ENCODE measurements at regions not wholly inside any gene's neighbourhood (a gene's known extent, or its start where the extent isn't known, plus 50 kb on each side); places are given as distances from the start of the nearest gene placed in this dataset.

GRCh38 chr15:39273717-39274411, 307.0 kb upstream of the THBS1 start:
- peak; percentile 52 for DNase-seq (ENCODE audit: low spot score)

GRCh38 chr15:39275066-39275465, 305.8 kb upstream of the THBS1 start:
- no peak for DNase-seq (ENCODE audit: low spot score)

GRCh38 chr15:39279311-39279710, 301.6 kb upstream of the THBS1 start:
- no peak for DNase-seq (ENCODE audit: low spot score)

DNA sequence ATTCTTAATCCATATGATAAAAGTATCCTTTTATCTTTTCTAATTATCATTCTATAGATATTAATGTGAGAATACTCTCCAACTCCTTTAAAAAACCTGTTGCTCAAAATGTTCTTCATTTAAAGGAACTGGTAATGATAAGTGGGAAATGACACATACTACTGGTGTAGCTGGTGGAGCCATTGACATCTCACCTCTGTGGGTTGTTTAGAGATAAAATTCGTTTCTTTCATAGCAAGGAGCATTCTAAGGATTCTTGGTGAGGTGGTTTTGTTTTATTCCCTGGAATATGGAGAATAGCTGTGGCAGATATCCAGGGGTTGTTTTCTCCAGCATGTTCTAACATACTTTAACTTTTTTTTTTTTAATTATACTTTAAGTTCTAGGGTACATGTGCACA, 299.8 kb upstream of the THBS1 start:
- no peak for DNase-seq (ENCODE audit: low spot score)

DNA sequence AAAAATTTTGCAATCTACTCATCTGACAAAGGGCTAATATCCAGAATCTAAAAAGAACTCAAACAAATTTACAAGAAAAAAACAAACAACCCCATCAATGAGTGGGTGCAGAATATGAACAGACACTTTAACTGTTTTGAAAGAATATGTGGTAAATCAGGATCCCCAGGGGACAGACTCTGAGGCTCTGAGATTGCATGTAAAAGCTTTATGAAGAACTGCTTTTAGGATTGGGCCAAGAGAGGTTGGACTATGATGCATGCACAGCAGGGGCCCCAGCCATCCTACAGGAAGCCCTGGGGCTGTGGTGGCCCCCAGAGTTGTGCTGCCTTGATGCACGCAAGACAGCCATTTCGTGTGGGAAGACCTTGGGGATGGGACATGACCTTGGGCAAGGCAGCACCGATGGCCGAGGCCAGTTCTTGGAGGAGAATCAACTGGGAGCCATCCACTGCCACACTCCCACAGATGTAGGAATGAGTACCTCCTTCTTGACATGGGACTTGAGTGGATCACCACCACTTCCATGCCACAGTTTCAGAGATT, 298.1 kb upstream of the THBS1 start:
- DNase-seq (ENCODE audit: low spot score), result no peak

GRCh38 chr15:39283531-39283930, 297.3 kb upstream of the THBS1 start:
- no peak for DNase-seq (ENCODE audit: low spot score)

- DNase-seq (ENCODE audit: low spot score), result no peak
These were observed 295.8 kb upstream of the THBS1 start for GRCh38 chr15:39285071-39285470.

DNA sequence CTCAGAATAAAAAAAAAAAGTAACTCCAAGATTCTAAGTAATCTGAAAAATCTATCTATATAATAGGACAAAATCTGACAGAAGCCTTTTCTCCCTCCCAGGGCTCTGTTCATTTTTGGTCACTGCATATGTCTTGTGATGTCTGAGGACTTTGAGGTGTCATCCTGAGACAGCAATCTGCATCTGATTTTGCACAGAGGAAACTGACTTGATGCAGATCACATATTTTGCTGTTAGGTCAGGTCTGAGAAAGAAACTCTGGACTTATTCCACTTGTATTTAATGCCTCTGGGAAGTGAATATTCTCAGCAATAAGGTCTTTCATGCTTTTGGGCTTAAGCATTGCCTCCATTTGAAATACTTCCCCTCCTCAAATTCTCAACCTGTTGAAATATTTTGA, 295.2 kb upstream of the THBS1 start:
- no peak for DNase-seq (ENCODE audit: low spot score)

- no peak for DNase-seq (ENCODE audit: low spot score)
These were observed 294.2 kb upstream of the THBS1 start for GRCh38 chr15:39286706-39287105.

GRCh38 chr15:39287322-39288195, 293.3 kb upstream of the THBS1 start:
- no peak for DNase-seq (ENCODE audit: low spot score)

GRCh38 chr15:39290711-39291435, 290.0 kb upstream of the THBS1 start:
- no peak for DNase-seq (ENCODE audit: low spot score)

- DNase-seq (ENCODE audit: low spot score), result no peak
These were observed 289.2 kb upstream of the THBS1 start for GRCh38 chr15:39291690-39292089.

DNA sequence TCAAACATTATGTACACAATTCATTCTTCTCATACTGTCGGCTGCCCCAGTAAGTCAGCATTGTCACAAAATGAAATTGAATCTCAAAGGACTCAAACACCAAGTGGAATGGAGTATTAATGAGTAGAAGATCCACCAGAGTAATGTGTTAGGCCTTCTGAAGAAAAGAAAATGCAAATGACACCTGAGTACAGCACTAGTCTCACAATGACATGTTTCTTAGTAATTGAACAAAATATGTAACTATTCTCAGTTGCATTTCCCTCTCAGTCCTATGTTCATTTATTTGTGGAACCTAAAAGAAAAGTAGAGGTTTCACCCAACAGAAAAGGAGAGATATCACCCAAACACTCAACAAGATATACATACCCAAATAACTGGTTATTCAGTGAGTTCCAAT, 283.9 kb upstream of the THBS1 start:
- DNase-seq (ENCODE audit: low spot score), result no peak

DNA sequence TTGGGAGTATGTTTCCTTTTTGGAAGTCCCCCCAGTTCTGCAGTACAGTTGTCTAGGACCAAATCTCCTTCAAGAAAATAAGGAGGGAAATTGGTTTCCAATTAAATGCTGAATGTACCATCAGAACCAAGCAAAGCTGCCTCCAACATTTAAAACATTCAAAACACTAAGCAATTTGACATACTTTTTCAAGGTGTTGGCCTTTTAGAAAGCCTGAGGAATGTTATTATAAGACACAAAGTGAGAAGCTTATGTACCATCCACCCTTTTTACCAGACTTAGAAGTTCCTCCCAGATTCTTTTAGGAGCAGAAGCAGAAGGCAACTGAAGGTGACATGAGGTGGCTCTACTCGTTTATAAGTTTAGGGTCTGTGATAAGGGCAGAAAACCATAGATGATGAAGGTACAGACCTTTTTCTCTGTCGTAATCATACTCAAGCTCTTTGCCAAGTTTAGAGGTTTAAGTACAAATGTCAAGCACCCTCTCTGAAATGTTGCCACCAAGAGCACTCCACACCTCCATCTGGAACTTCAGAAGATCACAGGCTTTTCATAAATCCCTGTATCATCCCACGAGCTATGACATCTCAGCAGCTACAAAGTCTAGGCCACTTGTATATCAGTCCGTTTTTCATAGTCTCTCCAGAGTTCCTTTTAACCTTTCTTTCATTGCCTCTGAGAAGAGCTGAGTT, 282.5 kb upstream of the THBS1 start:
- no peak for DNase-seq (ENCODE audit: low spot score)

GRCh38 chr15:39299486-39300267, 281.2 kb upstream of the THBS1 start:
- no peak for DNase-seq (ENCODE audit: low spot score)

GRCh38 chr15:39300451-39301153, 280.3 kb upstream of the THBS1 start:
- DNase-seq (ENCODE audit: low spot score), result no peak

GRCh38 chr15:39301589-39301999, 279.3 kb upstream of the THBS1 start:
- DNase-seq (ENCODE audit: low spot score), result no peak

- no peak for DNase-seq (ENCODE audit: low spot score)
These were observed 277.9 kb upstream of the THBS1 start for GRCh38 chr15:39302936-39303335.

GRCh38 chr15:39304201-39304841, 276.6 kb upstream of the THBS1 start:
- DNase-seq (ENCODE audit: low spot score), result no peak

All from ureter (tissue), 1 donor.